ENCODE measurements at regions not wholly inside any gene's neighbourhood (a gene's known extent, or its start where the extent isn't known, plus 50 kb on each side); places are given as distances from the start of the nearest gene placed in this dataset.

DNA sequence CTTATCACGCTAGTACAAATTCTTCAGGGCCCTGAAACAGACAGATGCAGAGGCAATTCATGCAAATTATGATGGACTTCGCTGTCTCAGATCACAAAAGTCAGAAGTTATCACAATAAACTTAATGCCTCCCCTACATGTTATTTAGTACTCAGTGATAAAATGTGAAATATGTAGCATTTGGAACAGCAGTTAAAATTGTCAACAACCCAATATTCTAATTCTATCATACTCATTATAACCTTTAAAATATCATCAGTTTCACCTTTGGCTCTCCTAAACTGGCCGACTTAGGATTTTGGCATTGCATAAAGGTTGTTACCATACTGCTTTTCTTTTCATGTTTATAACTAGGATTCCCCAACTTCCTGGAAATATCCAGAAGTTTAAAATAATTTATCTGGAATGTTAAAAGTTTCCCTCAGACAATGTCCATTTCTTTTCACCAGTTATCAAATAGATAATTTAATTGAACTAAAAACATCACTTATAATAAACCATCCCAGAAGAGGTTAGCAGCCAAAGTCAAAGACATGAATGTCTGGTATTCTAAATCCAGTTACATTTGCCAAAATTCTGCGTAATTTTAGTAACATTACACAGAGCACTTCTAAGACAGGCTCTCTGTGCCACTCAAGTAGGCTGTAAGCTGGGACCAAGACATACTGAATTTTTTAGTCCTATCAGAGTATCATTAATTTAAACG lies 239.8 kb downstream of the RBM43 start:
- TF ChIP-seq, protein P1, sequence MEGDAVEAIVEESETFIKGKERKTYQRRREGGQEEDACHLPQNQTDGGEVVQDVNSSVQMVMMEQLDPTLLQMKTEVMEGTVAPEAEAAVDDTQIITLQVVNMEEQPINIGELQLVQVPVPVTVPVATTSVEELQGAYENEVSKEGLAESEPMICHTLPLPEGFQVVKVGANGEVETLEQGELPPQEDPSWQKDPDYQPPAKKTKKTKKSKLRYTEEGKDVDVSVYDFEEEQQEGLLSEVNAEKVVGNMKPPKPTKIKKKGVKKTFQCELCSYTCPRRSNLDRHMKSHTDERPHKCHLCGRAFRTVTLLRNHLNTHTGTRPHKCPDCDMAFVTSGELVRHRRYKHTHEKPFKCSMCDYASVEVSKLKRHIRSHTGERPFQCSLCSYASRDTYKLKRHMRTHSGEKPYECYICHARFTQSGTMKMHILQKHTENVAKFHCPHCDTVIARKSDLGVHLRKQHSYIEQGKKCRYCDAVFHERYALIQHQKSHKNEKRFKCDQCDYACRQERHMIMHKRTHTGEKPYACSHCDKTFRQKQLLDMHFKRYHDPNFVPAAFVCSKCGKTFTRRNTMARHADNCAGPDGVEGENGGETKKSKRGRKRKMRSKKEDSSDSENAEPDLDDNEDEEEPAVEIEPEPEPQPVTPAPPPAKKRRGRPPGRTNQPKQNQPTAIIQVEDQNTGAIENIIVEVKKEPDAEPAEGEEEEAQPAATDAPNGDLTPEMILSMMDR (IDR thresholded peaks at IDR 0.05) = no peak
- no peak for TF ChIP-seq EZH2phosphoT487 (IDR thresholded peaks at IDR 0.05)
- no peak for TF ChIP-seq EZH2 (IDR thresholded peaks at IDR 0.05)
